Lower leg skin (tissue), 3 donors: ENCODE measurements at regions not wholly inside any gene's neighbourhood (a gene's known extent, or its start where the extent isn't known, plus 50 kb on each side); places are given as distances from the start of the nearest gene placed in this dataset.

Experiments used
- CTCF ChIP-seq, 3 donors: fragments of 450-650 bp; IDR thresholded peaks; one replicate each; pipeline ENCODE4 v1.5.1; 2016; ENCODE audit warnings: antibody characterized with exemption in 3 of 3, mild to moderate bottlenecking in 3 of 3, moderate library complexity in 2 of 3
- POLR2A ChIP-seq, 2 donors: fragments of 450-650 bp; IDR thresholded peaks; one replicate each; pipeline ENCODE4 v1.6.1; 2016 to 2017; ENCODE audit warnings: antibody characterized with exemption in 2 of 2, mild to moderate bottlenecking in 1 of 2, moderate library complexity in 1 of 2

GRCh38 chr16:52834736-52835465 lies 217.8 kb downstream of the CHD9NB start:
- no peak for TF ChIP-seq CTCF (IDR thresholded peaks at IDR 0.05)
- no peak for TF ChIP-seq POLR2A (IDR thresholded peaks at IDR 0.05)
